Amniotic epithelial cell (primary cell): ENCODE measurements at regions not wholly inside any gene's neighbourhood (a gene's known extent, or its start where the extent isn't known, plus 50 kb on each side); places are given as distances from the start of the nearest gene placed in this dataset.

Experiments
- DNase-seq: peaks from one replicate; pipeline ENCODE4 v3.0.0-alpha.2; 2010; ENCODE audit warnings: low read depth

GRCh38 chr15:36527235-36528162 is 51.9 kb upstream of the CDIN1 start:
- DNase-seq: no peak

- no peak for DNase-seq
These were observed 50.0 kb upstream of the CDIN1 start for GRCh38 chr15:36529296-36530011.
